HCT116 (cell line): ENCODE measurements at regions not wholly inside any gene's neighbourhood (a gene's known extent, or its start where the extent isn't known, plus 50 kb on each side); places are given as distances from the start of the nearest gene placed in this dataset.

Source experiments
- ATAC-seq: fragments of 200-7000 bp; cut with Tn5 transposase; 2 replicates; pipeline ENCODE4 v1.9.1; 2020; ENCODE audit warnings: mild to moderate bottlenecking, moderate library complexity
- BruUV-seq: library from RNA; stranded (reverse); fragments of 400-500 nt; replicated peaks from 2 replicates; lab custom pipeline; 2021; lab: Mats Ljungman, UMichigan
- CTCF ChIA-PET: fragments of 300-600 bp; sonication (Branson Sonifier 250); formaldehyde crosslinking; loops from one replicate; lab custom pipeline; 2021; ENCODE audit warnings: antibody characterized with exemption; lab: Charles Lee
- POLR2A ChIA-PET: fragments of 300-600, 350-600 bp; sonication (Branson Sonifier 250); formaldehyde crosslinking; loops from one replicate; lab custom pipeline; 2021; ENCODE audit warnings: antibody characterized with exemption; lab: Charles Lee
- RAD21 ChIA-PET, 2 experiments: fragments of 300-600 bp; sonication (Branson Sonifier 250); formaldehyde crosslinking; loops; one replicate each; lab custom pipeline; 2023; ENCODE audit warnings: low total read pairs in 2 of 2; ENCODE audit not compliant: uncharacterized antibody in 2 of 2, unreplicated experiment in 2 of 2, low non-redundant PET in 1 of 2; lab: Charles Lee
- DNase-seq: peaks from one replicate; pipeline ENCODE4 v3.0.0-alpha.2; 2010; ENCODE audit warnings: low read depth, low spot score
- H2AFZ ChIP-seq: fragments of 200-600 bp; shearing (Covaris generic), sonication (generic); 2 replicates; pipeline ENCODE4 v1.6.1; 2017; ENCODE audit warnings: low read depth, mixed run types, mixed read lengths, antibody characterized with exemption, low read length; ENCODE audit not compliant: poor library complexity, severe bottlenecking
- H3K27ac ChIP-seq: 2 replicates; pipeline ENCODE4 v1.5.1; 2012; ENCODE audit warnings: low read depth, low read length
- H3K27me3 ChIP-seq: fragments of 200-600 bp; sonication (generic); 2 replicates; pipeline ENCODE4 v1.6.1; 2016; ENCODE audit warnings: mixed run types, low read length, mixed read lengths; ENCODE audit not compliant: insufficient read depth
- H3K36me3 ChIP-seq, 2 experiments: fragments of 200-500 bp in 1 of 2; fragments of 200-600 bp in 1 of 2; sonication (Bioruptor generic) in 1 of 2; sonication (generic) in 1 of 2; 2 replicates each; pipeline versions ENCODE4 v1.5.1 to v1.6.1; 2014 to 2016; ENCODE audit warnings: low read length in 2 of 2, inconsistent platforms in 1 of 2, mixed read lengths in 1 of 2, mixed run types in 1 of 2; ENCODE audit not compliant: insufficient read depth in 2 of 2, control insufficient read depth in 1 of 2
- H3K4me1 ChIP-seq, 2 experiments: fragments of 200-600 bp in 1 of 2; sonication (generic) in 1 of 2; 2 replicates each; pipeline versions ENCODE4 v1.5.1 to v1.6.1; 2012 to 2017; ENCODE audit warnings: low read length in 2 of 2, inconsistent platforms in 1 of 2, mild to moderate bottlenecking in 1 of 2, mixed read lengths in 1 of 2, mixed run types in 1 of 2, moderate library complexity in 1 of 2; ENCODE audit not compliant: insufficient read depth in 2 of 2, control insufficient read depth in 1 of 2
- H3K4me2 ChIP-seq: fragments of 200-600 bp; sonication (generic); 2 replicates; pipeline ENCODE4 v1.6.1; 2017; ENCODE audit warnings: mixed run types, low read length, mixed read lengths
- H3K4me3 ChIP-seq, 2 experiments: fragments of 200-600 bp in 1 of 2; sonication (generic) in 1 of 2; replicated peaks in 1 of 2; 2 replicates each; pipeline ENCODE4 v1.5.1; 2011 to 2016; ENCODE audit warnings: low read length in 2 of 2, control low read depth in 1 of 2, low read depth in 1 of 2, mild to moderate bottlenecking in 1 of 2, mixed read lengths in 1 of 2, mixed run types in 1 of 2
- H3K79me2 ChIP-seq: fragments of 200-600 bp; sonication (generic); 2 replicates; pipeline ENCODE4 v1.6.1; 2017; ENCODE audit warnings: mild to moderate bottlenecking, mixed run types, low read length, moderate library complexity, mixed read lengths; ENCODE audit not compliant: insufficient read depth
- H3K9ac ChIP-seq: fragments of 200-600 bp; sonication (generic); 2 replicates; pipeline ENCODE4 v1.6.1; 2016; ENCODE audit warnings: low read length, mixed read lengths
- H3K9me2 ChIP-seq: fragments of 200-600 bp; sonication (generic), shearing (Covaris generic); 2 replicates; pipeline ENCODE4 v1.6.1; 2017; ENCODE audit warnings: mixed run types, mild to moderate bottlenecking, moderate library complexity; ENCODE audit not compliant: insufficient read depth
- H3K9me3 ChIP-seq, 2 experiments: fragments of 200-500 bp in 1 of 2; fragments of 200-600 bp in 1 of 2; sonication (Bioruptor generic) in 1 of 2; sonication (generic) in 1 of 2; 2 replicates each; pipeline ENCODE4 v1.6.1; 2014 to 2017; ENCODE audit warnings: low read length in 2 of 2, mixed read lengths in 2 of 2, inconsistent platforms in 1 of 2, low read depth in 1 of 2, mild to moderate bottlenecking in 1 of 2, mixed run types in 1 of 2, moderate library complexity in 1 of 2; ENCODE audit not compliant: control insufficient read depth in 1 of 2, insufficient read depth in 1 of 2
- H4K20me1 ChIP-seq: fragments of 200-600 bp; sonication (generic), shearing (Covaris generic); 2 replicates; pipeline ENCODE4 v1.6.1; 2017; ENCODE audit warnings: mixed run types, mild to moderate bottlenecking, moderate library complexity; ENCODE audit not compliant: insufficient read depth
- EGR1 ChIP-seq: IDR thresholded peaks from 2 replicates; pipeline ENCODE4 v1.6.1; 2012; ENCODE audit warnings: low read depth
- FOSL1 ChIP-seq: IDR thresholded peaks from 2 replicates; pipeline ENCODE4 v1.6.1; 2012; ENCODE audit warnings: low read depth
- JUND ChIP-seq: IDR thresholded peaks from 2 replicates; pipeline ENCODE4 v1.6.1; 2012
- POLR2AphosphoS5 ChIP-seq: IDR thresholded peaks from 2 replicates; pipeline ENCODE4 v1.6.1; 2011; ENCODE audit warnings: mild to moderate bottlenecking, low read depth, low read length, moderate library complexity
- RAD21 ChIP-seq: IDR thresholded peaks from 2 replicates; pipeline ENCODE4 v1.6.1; 2012; ENCODE audit warnings: low read depth, mild to moderate bottlenecking
- SP1 ChIP-seq: IDR thresholded peaks from 2 replicates; pipeline ENCODE4 v1.6.1; 2012; ENCODE audit warnings: low read depth
- SRF ChIP-seq: IDR thresholded peaks from 2 replicates; pipeline ENCODE4 v1.6.1; 2012; ENCODE audit warnings: low read depth
- TCF7L2 ChIP-seq: IDR thresholded peaks from 2 replicates; pipeline ENCODE4 v1.7.0; 2011; ENCODE audit warnings: borderline replicate concordance, inconsistent platforms; ENCODE audit not compliant: insufficient read depth, insufficient read length; ENCODE audit errors: extremely low read depth
- ZFX ChIP-seq: fragments of 450-650 bp; IDR thresholded peaks from 2 replicates; pipeline ENCODE4 v1.6.1; 2017
- intact Hi-C: fragments of 100-400 bp; cut with micrococcal nuclease; formaldehyde crosslinking; loops from 2 replicates; pipeline ENCODE4 v1.10.0; 2022
- TF ChIP-seq, protein P1 (sequence below): IDR thresholded peaks from 2 replicates; pipeline ENCODE4 v1.6.1; 2011; ENCODE audit warnings: mild to moderate bottlenecking, low read length, moderate library complexity; ENCODE audit not compliant: insufficient replicate concordance; ENCODE audit errors: extremely low read depth

DNA sequence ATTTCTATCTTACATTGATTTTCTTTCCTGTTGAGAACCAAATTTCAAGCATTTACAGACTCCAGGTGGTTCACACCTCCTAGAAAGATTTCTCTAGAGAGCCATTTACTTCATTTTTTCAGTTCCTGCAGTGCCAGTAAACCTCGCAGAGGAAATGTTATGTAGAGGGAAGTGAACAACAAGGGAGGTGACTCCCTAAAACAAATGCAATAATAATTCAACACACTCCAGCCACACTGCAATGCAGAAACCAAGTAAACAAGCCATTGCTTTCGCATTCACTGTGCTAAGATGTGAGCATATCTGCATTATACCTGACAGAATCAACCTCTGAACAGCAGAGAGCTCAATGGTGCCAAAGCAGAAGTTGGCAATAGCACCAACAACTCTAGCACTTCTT lies 215.1 kb downstream of the RBM26 start:
- H3K9me2 ChIP-seq, result no peaks in the 10 kb centered on the region
- RAD21 ChIA-PET, result no interaction called here
- TF ChIP-seq ZFX (no peak), TCF7L2 (no peak), POLR2AphosphoS5 (no peak), RAD21 (no peak), SRF (no peak), SP1 (no peak), JUND (no peak), FOSL1 (no peak), EGR1 (no peak)
- TF ChIP-seq, protein P1, sequence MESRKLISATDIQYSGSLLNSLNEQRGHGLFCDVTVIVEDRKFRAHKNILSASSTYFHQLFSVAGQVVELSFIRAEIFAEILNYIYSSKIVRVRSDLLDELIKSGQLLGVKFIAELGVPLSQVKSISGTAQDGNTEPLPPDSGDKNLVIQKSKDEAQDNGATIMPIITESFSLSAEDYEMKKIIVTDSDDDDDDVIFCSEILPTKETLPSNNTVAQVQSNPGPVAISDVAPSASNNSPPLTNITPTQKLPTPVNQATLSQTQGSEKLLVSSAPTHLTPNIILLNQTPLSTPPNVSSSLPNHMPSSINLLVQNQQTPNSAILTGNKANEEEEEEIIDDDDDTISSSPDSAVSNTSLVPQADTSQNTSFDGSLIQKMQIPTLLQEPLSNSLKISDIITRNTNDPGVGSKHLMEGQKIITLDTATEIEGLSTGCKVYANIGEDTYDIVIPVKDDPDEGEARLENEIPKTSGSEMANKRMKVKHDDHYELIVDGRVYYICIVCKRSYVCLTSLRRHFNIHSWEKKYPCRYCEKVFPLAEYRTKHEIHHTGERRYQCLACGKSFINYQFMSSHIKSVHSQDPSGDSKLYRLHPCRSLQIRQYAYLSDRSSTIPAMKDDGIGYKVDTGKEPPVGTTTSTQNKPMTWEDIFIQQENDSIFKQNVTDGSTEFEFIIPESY, result no peak
- DNase-seq, result no peak
- no peak overlapping the region for H3K4me3 ChIP-seq
- no peak overlapping the region for H2AFZ ChIP-seq
- no peaks in the 10 kb centered on the region for H4K20me1 ChIP-seq
- no peaks in the 10 kb centered on the region for H3K36me3 ChIP-seq
- POLR2A ChIA-PET, result no interaction called here
- peaks cover 31% of the 10 kb centered on the region for H3K27me3 ChIP-seq
- no peak overlapping the region for H3K9ac ChIP-seq
- no peak overlapping the region for H3K27ac ChIP-seq
- no TSS peak for BruUV-seq
- no peaks in the 10 kb centered on the region for H3K9me3 ChIP-seq
- intact Hi-C loops, result no loop called here
- no peaks in the 10 kb centered on the region for H3K4me1 ChIP-seq
- no peak overlapping the region for H3K4me2 ChIP-seq
- ATAC-seq, result no peak
- H3K79me2 ChIP-seq, result no peaks in the 10 kb centered on the region
- CTCF ChIA-PET, result no interaction called here
